CD4-positive, alpha-beta T cell (primary cell): ENCODE measurements at regions not wholly inside any gene's neighbourhood (a gene's known extent, or its start where the extent isn't known, plus 50 kb on each side); places are given as distances from the start of the nearest gene placed in this dataset.

ENCODE experiments used
- ATAC-seq: fragments of 200-7000 bp; cut with Tn5 transposase; one replicate; pipeline ENCODE4 v1.10.0; 2022; ENCODE audit warnings: mild to moderate bottlenecking; ENCODE audit not compliant: poor library complexity
- CTCF ChIA-PET: fragments of 350-600 bp; sonication (Branson Sonifier 250); formaldehyde crosslinking; loops from one replicate; lab custom pipeline; 2021; ENCODE audit warnings: antibody characterized with exemption, inconsistent platforms; lab: Charles Lee
- POLR2A ChIA-PET: fragments of 350-600 bp; sonication (Branson Sonifier 250); formaldehyde crosslinking; loops from one replicate; lab custom pipeline; 2021; ENCODE audit warnings: antibody characterized with exemption, inconsistent platforms; lab: Charles Lee
- DNase-seq, 14 experiments: peaks; one replicate each; pipeline ENCODE4 v3.0.0-alpha.2; 2013 to 2020; ENCODE audit warnings: mixed read lengths in 2 of 14
- H3K27ac ChIP-seq, 2 donors: one replicate each; pipeline versions ENCODE4 v1.5.1 to v1.7.0; 2013; ENCODE audit warnings: low read length in 2 of 2, low read depth in 1 of 2, mild to moderate bottlenecking in 1 of 2
- H3K27me3 ChIP-seq, 2 experiments: 1 replicate in 1 of 2; 2 replicates in 1 of 2; pipeline versions ENCODE4 v1.6.1 to v1.7.0; 2013; ENCODE audit warnings: low read length in 2 of 2, control low read depth in 1 of 2, mild to moderate bottlenecking in 1 of 2, moderate library complexity in 1 of 2; ENCODE audit not compliant: insufficient read depth in 2 of 2, control insufficient read depth in 1 of 2
- H3K36me3 ChIP-seq: one replicate; pipeline ENCODE4 v1.6.1; 2013; ENCODE audit warnings: low read length, control low read depth; ENCODE audit not compliant: insufficient read depth
- H3K4me1 ChIP-seq: one replicate; pipeline ENCODE4 v1.6.1; 2013; ENCODE audit warnings: low read length, control low read depth; ENCODE audit not compliant: insufficient read depth
- H3K4me3 ChIP-seq: one replicate; pipeline ENCODE4 v1.5.1; 2013; ENCODE audit warnings: mild to moderate bottlenecking, low read length, moderate library complexity
- H3K9me3 ChIP-seq, 2 experiments: 1 replicate in 1 of 2; 2 replicates in 1 of 2; pipeline versions ENCODE4 v1.6.1 to v1.7.0; 2013; ENCODE audit warnings: low read length in 2 of 2, mild to moderate bottlenecking in 2 of 2, control low read depth in 1 of 2, moderate library complexity in 1 of 2; ENCODE audit not compliant: control insufficient read depth in 1 of 2, insufficient read depth in 1 of 2
- H3K27ac Mint-ChIP-seq: one replicate; pipeline ENCODE4 v1.8.0; 2020; ENCODE audit warnings: mixed read lengths
- H3K27me3 Mint-ChIP-seq: one replicate; pipeline ENCODE4 v1.8.0; 2021; ENCODE audit warnings: mixed read lengths
- H3K36me3 Mint-ChIP-seq: one replicate; pipeline ENCODE4 v1.8.0; 2021; ENCODE audit warnings: low read depth, mixed read lengths
- H3K4me1 Mint-ChIP-seq: one replicate; pipeline ENCODE4 v1.8.0; 2021; ENCODE audit warnings: low read depth, mixed read lengths
- H3K4me3 Mint-ChIP-seq: one replicate; pipeline ENCODE4 v1.8.0; 2020; ENCODE audit warnings: mild to moderate bottlenecking, mixed read lengths
- H3K9me3 Mint-ChIP-seq: one replicate; pipeline ENCODE4 v1.8.0; 2020; ENCODE audit warnings: mixed read lengths
- intact Hi-C, 2 experiments: fragments of 100-400 bp; cut with DNase I in 1 of 2; cut with micrococcal nuclease in 1 of 2; formaldehyde crosslinking; loops; one replicate each; pipeline versions ENCODE4 v1.15.1 to v1.9.0; 2023 to 2025; cut with DNase I, micrococcal nuclease
- TF ChIP-seq, protein P1 (sequence below): fragments of 200-600 bp; IDR thresholded peaks from one replicate; pipeline ENCODE4 v1.8.0; 2022; ENCODE audit warnings: antibody characterized with exemption, mild to moderate bottlenecking

DNA sequence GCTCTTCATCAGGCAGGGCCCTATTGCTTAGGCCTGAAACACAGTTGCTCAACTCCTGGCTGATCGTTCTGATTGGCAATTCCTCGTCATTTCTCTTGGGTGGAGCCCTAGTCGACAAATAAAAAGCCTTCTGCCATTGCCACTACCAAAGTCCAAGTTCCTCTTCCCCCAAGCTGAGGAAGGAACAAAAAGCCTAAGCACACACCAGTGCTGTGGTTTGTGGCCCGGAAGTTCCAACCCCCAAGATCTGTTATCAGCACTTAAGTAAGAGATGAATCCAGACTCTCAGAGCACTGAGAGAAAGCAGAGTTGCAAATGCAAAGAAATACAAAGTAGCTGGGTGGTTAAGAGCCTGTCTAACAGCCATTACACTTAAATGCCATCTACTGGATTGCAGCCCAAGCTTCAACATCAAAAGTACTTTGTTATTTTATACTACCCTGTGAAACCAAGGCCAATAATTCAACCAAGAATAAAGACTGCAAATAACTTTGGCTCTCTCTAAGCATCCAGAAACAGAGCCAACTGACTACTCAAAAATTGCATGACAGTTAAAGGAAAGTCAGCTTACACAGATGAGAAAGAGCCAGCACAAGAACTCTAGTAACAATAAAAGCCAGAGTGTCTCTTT is 1024.0 kb downstream of the GRIK2 start:
- ChIA-PET CTCF (no interaction called here), POLR2A (no interaction called here)
- no peak overlapping the region for H3K27ac Mint-ChIP-seq

DNA sequence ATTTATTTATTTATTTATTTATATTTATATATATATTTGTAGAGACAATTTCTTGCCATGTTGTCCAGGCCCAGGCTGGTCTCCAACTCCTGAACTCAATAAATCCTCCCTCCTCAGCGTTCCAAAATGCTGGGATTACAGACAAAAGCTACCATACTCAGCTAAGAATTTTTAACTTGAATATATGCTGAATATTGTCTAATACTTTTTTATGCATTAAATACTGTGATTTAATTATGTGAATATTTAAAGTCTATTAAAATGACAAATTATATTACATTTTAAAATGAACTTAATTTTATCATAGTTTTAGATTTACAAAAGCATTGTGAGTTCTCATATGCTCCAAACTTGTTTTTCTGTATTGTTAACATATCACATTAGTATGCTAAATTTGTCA is 1022.4 kb downstream of the GRIK2 start:
- H3K4me1 ChIP-seq, result no peaks in the 10 kb centered on the region
- ChIA-PET POLR2A (no interaction called here), CTCF (no interaction called here)
- intact Hi-C loops, result no loop called here
- H3K27me3 Mint-ChIP-seq, result no peaks in the 10 kb centered on the region
- no peaks in the 10 kb centered on the region for H3K4me1 Mint-ChIP-seq
- no peak overlapping the region for H3K4me3 Mint-ChIP-seq
- no peaks in the 10 kb centered on the region for H3K36me3 Mint-ChIP-seq
- H3K27me3 ChIP-seq, result no peaks in the 10 kb centered on the region
- DNase-seq (no peak), ATAC-seq (no peak)
- no peak overlapping the region for H3K4me3 ChIP-seq
- no peaks in the 10 kb centered on the region for H3K9me3 ChIP-seq
- H3K9me3 Mint-ChIP-seq, result peaks cover 13% of the 10 kb centered on the region
- H3K27ac ChIP-seq, result no peak overlapping the region
- H3K36me3 ChIP-seq, result no peaks in the 10 kb centered on the region
- no peak overlapping the region for H3K27ac Mint-ChIP-seq
- TF ChIP-seq, protein P1, sequence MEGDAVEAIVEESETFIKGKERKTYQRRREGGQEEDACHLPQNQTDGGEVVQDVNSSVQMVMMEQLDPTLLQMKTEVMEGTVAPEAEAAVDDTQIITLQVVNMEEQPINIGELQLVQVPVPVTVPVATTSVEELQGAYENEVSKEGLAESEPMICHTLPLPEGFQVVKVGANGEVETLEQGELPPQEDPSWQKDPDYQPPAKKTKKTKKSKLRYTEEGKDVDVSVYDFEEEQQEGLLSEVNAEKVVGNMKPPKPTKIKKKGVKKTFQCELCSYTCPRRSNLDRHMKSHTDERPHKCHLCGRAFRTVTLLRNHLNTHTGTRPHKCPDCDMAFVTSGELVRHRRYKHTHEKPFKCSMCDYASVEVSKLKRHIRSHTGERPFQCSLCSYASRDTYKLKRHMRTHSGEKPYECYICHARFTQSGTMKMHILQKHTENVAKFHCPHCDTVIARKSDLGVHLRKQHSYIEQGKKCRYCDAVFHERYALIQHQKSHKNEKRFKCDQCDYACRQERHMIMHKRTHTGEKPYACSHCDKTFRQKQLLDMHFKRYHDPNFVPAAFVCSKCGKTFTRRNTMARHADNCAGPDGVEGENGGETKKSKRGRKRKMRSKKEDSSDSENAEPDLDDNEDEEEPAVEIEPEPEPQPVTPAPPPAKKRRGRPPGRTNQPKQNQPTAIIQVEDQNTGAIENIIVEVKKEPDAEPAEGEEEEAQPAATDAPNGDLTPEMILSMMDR, result no peak

More for the DNA sequence above, 1024.0 kb downstream of the GRIK2 start:
- Histone ChIP-seq H3K27ac (no peak overlapping the region), H3K4me3 (no peak overlapping the region), H3K27me3 (no peaks in the 10 kb centered on the region), H3K4me1 (no peaks in the 10 kb centered on the region), H3K9me3 (no peaks in the 10 kb centered on the region), H3K36me3 (no peaks in the 10 kb centered on the region)
- intact Hi-C loops, result no loop called here
- no peaks in the 10 kb centered on the region for H3K4me1 Mint-ChIP-seq
- no peak for DNase-seq
- TF ChIP-seq, protein P1, result no peak
- no peak overlapping the region for H3K4me3 Mint-ChIP-seq
- H3K36me3 Mint-ChIP-seq, result no peaks in the 10 kb centered on the region
- peaks cover 18% of the 10 kb centered on the region for H3K9me3 Mint-ChIP-seq
- no peaks in the 10 kb centered on the region for H3K27me3 Mint-ChIP-seq
- no peak for ATAC-seq

DNA sequence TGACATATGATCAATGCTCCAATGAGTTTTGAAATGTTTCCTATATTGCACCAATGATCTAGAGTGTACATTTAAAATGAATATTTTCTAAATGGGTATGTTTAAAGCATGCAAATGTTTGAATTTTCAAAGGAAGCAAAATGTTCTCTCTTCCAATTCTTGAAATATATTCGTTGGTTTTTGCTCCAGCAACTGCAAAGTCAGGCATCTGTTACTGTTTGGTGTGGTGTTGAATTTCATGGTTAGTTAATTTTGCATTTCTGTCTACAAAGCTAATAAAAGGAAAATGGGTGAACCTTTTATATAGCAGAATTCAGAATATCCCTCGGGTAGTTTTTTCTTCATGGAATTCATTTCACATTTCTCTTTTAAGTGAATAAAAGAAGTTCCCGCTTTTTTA is 1018.3 kb downstream of the GRIK2 start:
- H3K27me3 ChIP-seq, result no peaks in the 10 kb centered on the region
- H3K4me3 ChIP-seq, result no peak overlapping the region
- TF ChIP-seq, protein P1, result no peak
- Mint-ChIP-seq H3K4me3 (no peak overlapping the region), H3K27ac (no peak overlapping the region), H3K27me3 (no peaks in the 10 kb centered on the region), H3K9me3 (peaks cover 2% of the 10 kb centered on the region), H3K4me1 (no peaks in the 10 kb centered on the region), H3K36me3 (no peaks in the 10 kb centered on the region)
- DNase-seq (no peak), ATAC-seq (no peak)
- ChIA-PET POLR2A (no interaction called here), CTCF (no interaction called here)
- no peaks in the 10 kb centered on the region for H3K4me1 ChIP-seq
- intact Hi-C loops, result no loop called here
- H3K36me3 ChIP-seq, result no peaks in the 10 kb centered on the region
- H3K27ac ChIP-seq, result no peak overlapping the region
- H3K9me3 ChIP-seq, result no peaks in the 10 kb centered on the region
